ENCODE measurements at regions not wholly inside any gene's neighbourhood (a gene's known extent, or its start where the extent isn't known, plus 50 kb on each side); places are given as distances from the start of the nearest gene placed in this dataset.

GRCh38 chr13:104008075-104008474, 941.9 kb upstream of the SLC10A2 start (continued):
- TF ChIP-seq CHD7 (IDR thresholded peaks at IDR 0.05; ENCODE audit: insufficient replicate concordance, low read length) = no peak
- no peak for TF ChIP-seq BRCA1 (IDR thresholded peaks at IDR 0.05; ENCODE audit: low read depth, low read length)
- no peak for TF ChIP-seq CBX5 (IDR thresholded peaks at IDR 0.05; ENCODE audit: low read depth, low read length)
- no peak for TF ChIP-seq HDAC6 (IDR thresholded peaks at IDR 0.05; ENCODE audit: low read depth, low read length)
- TF ChIP-seq USF2 (IDR thresholded peaks at IDR 0.05; ENCODE audit: low read length) = no peak
- TF ChIP-seq CTBP2 (IDR thresholded peaks at IDR 0.05; ENCODE audit: borderline replicate concordance, insufficient read depth, insufficient read length, low read length) = no peak
- TF ChIP-seq ATF2 (IDR thresholded peaks at IDR 0.05; ENCODE audit: low read length) = no peak
- TF ChIP-seq SAP30 (IDR thresholded peaks at IDR 0.05; ENCODE audit: insufficient read depth, insufficient replicate concordance, low read length) = no peak
- TF ChIP-seq KDM1A (IDR thresholded peaks at IDR 0.05; ENCODE audit: borderline replicate concordance, low read length) = no peak
